ENCODE measurements at regions not wholly inside any gene's neighbourhood (a gene's known extent, or its start where the extent isn't known, plus 50 kb on each side); places are given as distances from the start of the nearest gene placed in this dataset.

DNA sequence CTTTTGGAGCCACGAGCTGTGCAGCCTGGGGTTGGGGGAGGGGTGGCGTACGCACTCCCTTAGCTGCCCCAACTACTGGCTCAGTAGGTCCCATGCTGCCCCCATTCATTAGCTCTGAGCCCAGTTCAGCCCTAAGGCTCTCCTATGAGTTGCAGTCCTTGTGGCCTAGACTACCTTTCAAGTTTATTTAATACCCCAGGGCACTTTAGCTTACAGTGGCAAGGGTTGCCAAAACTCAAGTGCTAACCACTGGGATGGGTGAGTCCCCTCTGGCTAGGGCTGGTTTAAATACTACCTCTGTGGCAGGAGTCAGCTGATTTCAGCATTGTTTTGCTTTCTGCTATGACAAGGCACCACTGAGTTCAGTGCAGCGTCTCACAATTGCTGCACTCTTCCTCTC, 118.2 kb downstream of the ODF2L start:
- TF ChIP-seq CTCF (IDR thresholded peaks at IDR 0.05) (no peak), POLR2AphosphoS5 (IDR thresholded peaks at IDR 0.05) (no peak)
